ENCODE measurements at regions not wholly inside any gene's neighbourhood (a gene's known extent, or its start where the extent isn't known, plus 50 kb on each side); places are given as distances from the start of the nearest gene placed in this dataset.
A peak's percentile ranks its signal among the peaks of the same experiment; 100 is the strongest.

GRCh38 chr7:93048136-93048930, 69.4 kb downstream of the SAMD9 start:
- H3K27me3 ChIP-seq (ENCODE audit: insufficient read depth, low read length) = peaks cover 12% of the 10 kb centered on the region
- no peaks in the 10 kb centered on the region for H3K9me3 ChIP-seq (ENCODE audit: insufficient read depth, low read depth, low read length)
- H3K27ac ChIP-seq (ENCODE audit: low read depth, low read length) = no peak overlapping the region
- H3K9ac ChIP-seq (ENCODE audit: low read depth, low read length) = no peak overlapping the region
- H3K36me3 ChIP-seq (ENCODE audit: insufficient read depth, low read length) = no peaks in the 10 kb centered on the region
- H3K4me1 ChIP-seq (ENCODE audit: insufficient read depth, low read length) = peaks cover 23% of the 10 kb centered on the region
- H3K4me3 ChIP-seq (ENCODE audit: low read length) = no peak overlapping the region
- WGBS = 83% methylated on average over 2 of the region's 3 CpGs

- WGBS = 59% methylated on average over 1 of the region's 1 CpG
- no peaks in the 10 kb centered on the region for H3K36me3 ChIP-seq (ENCODE audit: insufficient read depth, low read length)
- no peaks in the 10 kb centered on the region for H3K9me3 ChIP-seq (ENCODE audit: insufficient read depth, low read depth, low read length)
- peaks cover 28% of the 10 kb centered on the region for H3K4me1 ChIP-seq (ENCODE audit: insufficient read depth, low read length)
- peaks cover 19% of the 10 kb centered on the region for H3K27me3 ChIP-seq (ENCODE audit: insufficient read depth, low read length)
- H3K9ac ChIP-seq (ENCODE audit: low read depth, low read length) = no peak overlapping the region
- H3K4me3 ChIP-seq (ENCODE audit: low read length) = no peak overlapping the region
- no peak overlapping the region for H3K27ac ChIP-seq (ENCODE audit: low read depth, low read length)
These were observed 70.2 kb downstream of the SAMD9 start for GRCh38 chr7:93047514-93048099.

GRCh38 chr7:93046641-93047040, 71.1 kb downstream of the SAMD9 start:
- Histone ChIP-seq H3K27me3 (ENCODE audit: insufficient read depth, low read length) (peaks cover 24% of the 10 kb centered on the region), H3K9ac (ENCODE audit: low read depth, low read length) (no peak overlapping the region), H3K36me3 (ENCODE audit: insufficient read depth, low read length) (no peaks in the 10 kb centered on the region), H3K4me3 (ENCODE audit: low read length) (no peak overlapping the region), H3K9me3 (ENCODE audit: insufficient read depth, low read depth, low read length) (no peaks in the 10 kb centered on the region), H3K4me1 (ENCODE audit: insufficient read depth, low read length) (peaks cover 29% of the 10 kb centered on the region), H3K27ac (ENCODE audit: low read depth, low read length) (no peak overlapping the region)
- WGBS = 74% methylated on average over 4 of the region's 4 CpGs

- no peaks in the 10 kb centered on the region for H3K9me3 ChIP-seq (ENCODE audit: insufficient read depth, low read depth, low read length)
These were observed 73.5 kb downstream of the SAMD9 start for GRCh38 chr7:93044147-93044810.

GRCh38 chr7:93043385-93043985, 74.3 kb downstream of the SAMD9 start:
- Histone ChIP-seq H3K9ac (ENCODE audit: low read depth, low read length) (peak overlapping the region; percentile 50), H3K27ac (ENCODE audit: low read depth, low read length) (peak overlapping the region; percentile 38), H3K4me1 (ENCODE audit: insufficient read depth, low read length) (peaks cover 37% of the 10 kb centered on the region), H3K9me3 (ENCODE audit: insufficient read depth, low read depth, low read length) (no peaks in the 10 kb centered on the region), H3K36me3 (ENCODE audit: insufficient read depth, low read length) (no peaks in the 10 kb centered on the region), H3K27me3 (ENCODE audit: insufficient read depth, low read length) (peaks cover 24% of the 10 kb centered on the region), H3K4me3 (ENCODE audit: low read length) (peak overlapping the region; percentile 50)
- 10% methylated on average over 28 of the region's 28 CpGs for WGBS

More at GRCh38 chr7:93044147-93044810, 73.5 kb downstream of the SAMD9 start:
- 11% methylated on average over 2 of the region's 6 CpGs for WGBS
- H3K36me3 ChIP-seq (ENCODE audit: insufficient read depth, low read length) = no peaks in the 10 kb centered on the region
- H3K27ac ChIP-seq (ENCODE audit: low read depth, low read length) = peak overlapping the region; percentile 51
- H3K9ac ChIP-seq (ENCODE audit: low read depth, low read length) = peak overlapping the region; percentile 50; the same call in 1 of the 2 replicates
- peak overlapping the region; percentile 50 for H3K4me3 ChIP-seq (ENCODE audit: low read length)
- H3K27me3 ChIP-seq (ENCODE audit: insufficient read depth, low read length) = peaks cover 24% of the 10 kb centered on the region
- peaks cover 37% of the 10 kb centered on the region for H3K4me1 ChIP-seq (ENCODE audit: insufficient read depth, low read length)

- Histone ChIP-seq H3K36me3 (ENCODE audit: insufficient read depth, low read length) (no peaks in the 10 kb centered on the region), H3K9ac (ENCODE audit: low read depth, low read length) (no peak overlapping the region), H3K27me3 (ENCODE audit: insufficient read depth, low read length) (peaks cover 22% of the 10 kb centered on the region), H3K4me1 (ENCODE audit: insufficient read depth, low read length) (peaks cover 28% of the 10 kb centered on the region), H3K4me3 (ENCODE audit: low read length) (no peak overlapping the region), H3K27ac (ENCODE audit: low read depth, low read length) (no peak overlapping the region), H3K9me3 (ENCODE audit: insufficient read depth, low read depth, low read length) (no peaks in the 10 kb centered on the region)
- 89% methylated on average over 10 of the region's 10 CpGs for WGBS
These were observed 77.4 kb downstream of the SAMD9 start for GRCh38 chr7:93040355-93040754.

GRCh38 chr7:93039786-93040185, 78.0 kb downstream of the SAMD9 start:
- 92% methylated on average over 3 of the region's 3 CpGs for WGBS
- H3K27ac ChIP-seq (ENCODE audit: low read depth, low read length) = no peak overlapping the region
- peaks cover 28% of the 10 kb centered on the region for H3K4me1 ChIP-seq (ENCODE audit: insufficient read depth, low read length)
- peaks cover 18% of the 10 kb centered on the region for H3K27me3 ChIP-seq (ENCODE audit: insufficient read depth, low read length)
- H3K9me3 ChIP-seq (ENCODE audit: insufficient read depth, low read depth, low read length) = no peaks in the 10 kb centered on the region
- H3K36me3 ChIP-seq (ENCODE audit: insufficient read depth, low read length) = no peaks in the 10 kb centered on the region
- no peak overlapping the region for H3K4me3 ChIP-seq (ENCODE audit: low read length)
- no peak overlapping the region for H3K9ac ChIP-seq (ENCODE audit: low read depth, low read length)

- Histone ChIP-seq H3K27me3 (ENCODE audit: insufficient read depth, low read length) (peaks cover 13% of the 10 kb centered on the region), H3K4me1 (ENCODE audit: insufficient read depth, low read length) (peaks cover 23% of the 10 kb centered on the region), H3K36me3 (ENCODE audit: insufficient read depth, low read length) (no peaks in the 10 kb centered on the region), H3K9ac (ENCODE audit: low read depth, low read length) (no peak overlapping the region), H3K9me3 (ENCODE audit: insufficient read depth, low read depth, low read length) (no peaks in the 10 kb centered on the region), H3K27ac (ENCODE audit: low read depth, low read length) (no peak overlapping the region), H3K4me3 (ENCODE audit: low read length) (no peak overlapping the region)
- whole genome bisulfite sequencing = 94% methylated on average over 3 of the region's 3 CpGs
These were observed 78.5 kb downstream of the SAMD9 start for GRCh38 chr7:93039282-93039681.

- Histone ChIP-seq H3K9ac (ENCODE audit: low read depth, low read length) (no peak overlapping the region), H3K4me3 (ENCODE audit: low read length) (no peak overlapping the region), H3K27me3 (ENCODE audit: insufficient read depth, low read length) (no peaks in the 10 kb centered on the region), H3K9me3 (ENCODE audit: insufficient read depth, low read depth, low read length) (0 out of 2 replicates have a peak, but pooled peaks cover 1% of the 10 kb centered on the region), H3K27ac (ENCODE audit: low read depth, low read length) (no peak overlapping the region), H3K36me3 (ENCODE audit: insufficient read depth, low read length) (no peaks in the 10 kb centered on the region), H3K4me1 (ENCODE audit: insufficient read depth, low read length) (peaks cover 8% of the 10 kb centered on the region; the same call in 1 of the 2 replicates)
- WGBS = 71% methylated on average over 2 of the region's 2 CpGs
These were observed 81.0 kb downstream of the SAMD9 start for GRCh38 chr7:93036807-93037206.

- Histone ChIP-seq H3K4me3 (ENCODE audit: low read length) (no peak overlapping the region), H3K27ac (ENCODE audit: low read depth, low read length) (no peak overlapping the region), H3K9me3 (ENCODE audit: insufficient read depth, low read depth, low read length) (0 out of 2 replicates have a peak, but pooled peaks cover 2% of the 10 kb centered on the region), H3K4me1 (ENCODE audit: insufficient read depth, low read length) (peaks cover 8% of the 10 kb centered on the region; the same call in 1 of the 2 replicates), H3K27me3 (ENCODE audit: insufficient read depth, low read length) (no peaks in the 10 kb centered on the region), H3K36me3 (ENCODE audit: insufficient read depth, low read length) (no peaks in the 10 kb centered on the region), H3K9ac (ENCODE audit: low read depth, low read length) (no peak overlapping the region)
- 100% methylated on average over 1 of the region's 1 CpG for WGBS
These were observed 81.6 kb downstream of the SAMD9 start for GRCh38 chr7:93036149-93036640.

GRCh38 chr7:93031795-93032194, 86.0 kb downstream of the SAMD9 start:
- Histone ChIP-seq H3K36me3 (ENCODE audit: insufficient read depth, low read length) (no peaks in the 10 kb centered on the region), H3K27ac (ENCODE audit: low read depth, low read length) (no peak overlapping the region), H3K27me3 (ENCODE audit: insufficient read depth, low read length) (no peaks in the 10 kb centered on the region), H3K9me3 (ENCODE audit: insufficient read depth, low read depth, low read length) (0 out of 2 replicates have a peak, but pooled peaks cover 2% of the 10 kb centered on the region), H3K9ac (ENCODE audit: low read depth, low read length) (no peak overlapping the region), H3K4me3 (ENCODE audit: low read length) (no peak overlapping the region), H3K4me1 (ENCODE audit: insufficient read depth, low read length) (no peaks in the 10 kb centered on the region)
